8988T (cell line): ENCODE measurements at regions not wholly inside any gene's neighbourhood (a gene's known extent, or its start where the extent isn't known, plus 50 kb on each side); places are given as distances from the start of the nearest gene placed in this dataset.

ENCODE experiments used
- DNase-seq: peaks from one replicate; pipeline ENCODE4 v3.0.0; 2011

DNA sequence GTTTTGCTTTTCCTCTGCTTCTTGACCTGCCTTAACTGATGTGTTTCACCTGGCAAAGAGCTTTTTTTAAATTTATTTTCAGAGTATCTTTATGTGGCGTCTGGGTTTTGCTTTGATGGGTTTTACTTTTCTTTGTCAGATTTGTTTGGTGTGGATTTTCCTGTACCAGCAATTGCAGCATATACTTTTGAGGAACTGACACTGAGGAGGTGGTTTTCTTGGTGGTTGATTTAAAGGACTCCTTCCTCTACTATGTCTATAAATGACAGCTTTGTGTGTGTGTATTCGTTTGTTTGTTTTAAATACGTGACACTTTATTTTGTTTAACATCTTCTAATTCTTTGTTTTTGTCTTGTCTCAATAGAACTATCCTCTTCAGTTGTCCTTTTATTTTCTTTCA lies 1071.9 kb upstream of the ARRDC3 start:
- DNase-seq: no peak

DNA sequence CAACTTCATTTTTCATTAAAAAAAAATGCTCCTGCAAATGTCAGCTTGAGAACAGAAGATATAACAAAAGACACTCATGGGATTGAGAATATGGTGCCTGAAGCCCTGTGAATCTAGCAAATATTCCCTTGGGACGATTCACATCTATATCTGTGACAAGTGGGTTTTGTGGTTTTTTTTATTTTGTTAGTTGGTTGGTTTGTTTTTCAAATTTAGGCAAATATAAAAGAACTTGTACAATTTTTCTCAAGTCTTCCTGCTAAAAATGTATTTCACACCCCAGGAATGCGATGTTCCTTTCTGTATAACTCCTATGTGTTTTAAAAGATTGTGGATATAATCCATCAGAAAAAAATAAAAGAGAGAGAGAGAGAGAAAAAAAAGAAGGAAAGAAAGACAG lies 1061.8 kb upstream of the ARRDC3 start:
- DNase-seq: no peak

DNA sequence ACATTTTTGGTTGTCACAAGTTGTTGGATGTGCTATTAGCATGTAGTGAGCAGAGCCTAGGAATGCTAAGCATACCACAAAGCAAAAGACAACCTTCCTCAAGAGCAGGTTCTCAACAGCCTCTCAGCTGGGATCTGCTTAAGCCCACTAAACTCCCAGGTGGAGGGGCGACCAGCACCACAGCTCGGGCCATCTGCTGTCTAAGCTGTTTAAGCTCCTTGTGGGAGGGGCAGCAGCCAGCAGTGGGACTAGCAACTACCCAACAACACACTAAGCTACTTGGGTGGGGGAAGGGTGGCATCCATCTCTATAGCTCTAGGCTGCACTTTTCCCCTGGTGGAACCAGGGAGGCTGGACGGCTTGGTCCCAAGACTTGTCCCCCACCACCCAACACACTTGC lies 1052.7 kb upstream of the ARRDC3 start:
- no peak for DNase-seq

DNA sequence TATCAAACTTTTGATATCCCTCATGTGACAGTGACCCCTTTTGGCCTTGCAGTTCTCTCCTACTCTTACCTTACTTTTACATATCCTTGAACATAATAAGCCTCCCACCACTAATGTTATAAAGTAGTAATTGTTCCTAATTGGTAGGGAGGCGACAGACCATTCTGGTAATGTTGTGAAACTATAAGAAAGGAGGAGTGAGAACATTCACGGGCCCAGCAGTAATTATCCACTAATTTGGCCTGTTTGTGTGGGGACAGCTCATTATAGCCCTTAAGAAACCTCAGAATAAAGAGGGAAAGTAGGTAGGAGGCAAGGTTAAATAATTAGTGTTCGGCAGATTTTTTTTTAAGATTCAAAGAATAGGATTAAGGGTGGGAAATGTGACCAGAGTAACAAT lies 1046.5 kb upstream of the ARRDC3 start:
- no peak for DNase-seq

DNA sequence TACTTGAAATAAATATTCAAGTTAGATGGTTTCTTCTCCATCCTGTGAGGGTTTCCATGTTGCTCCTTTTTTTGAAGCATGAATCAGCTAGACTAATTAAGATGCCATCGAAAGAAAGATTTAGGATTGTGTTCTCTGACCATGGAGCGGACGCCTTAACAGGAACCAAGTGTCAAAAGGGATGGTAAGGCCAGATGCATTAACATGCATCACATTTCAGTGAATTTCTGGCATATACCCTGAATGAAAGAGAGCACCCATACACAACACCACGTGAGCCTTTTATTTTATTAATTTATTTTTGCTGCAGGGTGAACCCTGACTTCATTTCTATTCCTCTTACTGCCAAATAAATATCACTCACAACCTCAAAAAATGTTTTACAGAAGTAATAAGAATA lies 1045.3 kb upstream of the ARRDC3 start:
- DNase-seq: no peak

DNA sequence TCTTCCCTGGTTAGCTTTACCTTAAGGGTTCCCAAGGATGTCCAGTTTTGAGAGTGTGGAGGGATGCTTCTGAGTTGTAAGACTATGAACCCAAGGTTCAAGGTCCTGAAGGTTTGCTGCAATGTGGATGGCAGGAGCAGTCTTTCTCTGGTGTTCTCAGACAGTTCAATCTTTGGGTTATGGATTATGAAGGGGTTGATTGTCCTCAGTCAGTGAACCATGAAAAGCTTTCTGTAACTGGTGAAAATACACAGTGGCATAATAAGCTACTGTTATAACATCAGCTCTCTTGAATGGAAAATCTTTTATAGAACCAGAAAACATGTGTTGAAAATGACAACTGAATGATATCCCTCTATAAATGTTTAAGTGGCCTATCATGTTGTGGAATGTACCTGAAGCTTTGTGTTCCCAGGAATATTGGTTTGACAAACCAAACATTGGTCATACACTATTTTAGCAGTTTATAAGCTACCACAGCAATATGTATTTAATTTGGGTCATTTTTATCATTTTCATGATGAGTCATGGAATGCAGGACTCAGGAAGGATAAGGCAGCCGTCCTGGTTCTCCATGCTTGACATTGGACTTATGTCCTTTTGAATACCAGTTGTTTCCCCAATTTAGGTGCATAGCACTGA lies 1041.8 kb upstream of the ARRDC3 start:
- DNase-seq: no peak

DNA sequence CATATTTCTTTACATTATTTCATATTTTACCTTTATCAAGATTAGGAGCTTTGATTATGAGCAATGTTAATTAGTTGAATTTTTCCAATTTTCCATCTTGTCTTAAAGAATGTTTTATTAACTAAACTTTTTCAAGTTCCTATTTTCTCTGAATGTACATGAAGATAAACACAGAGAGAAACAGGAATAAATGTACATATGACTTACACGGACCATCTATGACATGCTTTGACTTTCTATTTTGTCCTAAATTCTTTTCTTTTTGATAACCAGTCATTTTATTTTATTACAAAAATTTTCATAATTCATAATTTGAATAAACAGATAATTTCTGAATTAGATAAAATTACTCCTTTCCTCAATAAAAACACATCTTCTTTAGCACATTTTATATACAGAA lies 1038.8 kb upstream of the ARRDC3 start:
- no peak for DNase-seq

DNA sequence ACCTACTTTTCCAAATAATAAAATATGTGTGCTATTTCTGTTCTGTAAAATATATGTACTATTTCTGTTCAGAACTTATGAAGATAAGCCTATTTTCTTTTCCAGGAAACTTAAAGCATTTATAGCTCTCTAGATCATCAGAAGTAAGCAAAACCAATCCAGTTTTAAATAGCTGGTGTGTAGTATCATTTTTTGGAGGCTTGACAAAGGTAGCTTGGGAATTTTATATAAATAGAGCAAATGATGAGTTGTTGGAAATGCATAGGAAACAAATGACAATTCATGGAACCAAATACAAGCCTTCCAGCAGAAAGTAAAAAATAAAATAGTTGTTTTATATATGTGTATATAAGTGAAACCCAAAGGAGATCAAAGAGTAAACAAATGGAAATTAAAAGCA lies 1038.1 kb upstream of the ARRDC3 start:
- no peak for DNase-seq

DNA sequence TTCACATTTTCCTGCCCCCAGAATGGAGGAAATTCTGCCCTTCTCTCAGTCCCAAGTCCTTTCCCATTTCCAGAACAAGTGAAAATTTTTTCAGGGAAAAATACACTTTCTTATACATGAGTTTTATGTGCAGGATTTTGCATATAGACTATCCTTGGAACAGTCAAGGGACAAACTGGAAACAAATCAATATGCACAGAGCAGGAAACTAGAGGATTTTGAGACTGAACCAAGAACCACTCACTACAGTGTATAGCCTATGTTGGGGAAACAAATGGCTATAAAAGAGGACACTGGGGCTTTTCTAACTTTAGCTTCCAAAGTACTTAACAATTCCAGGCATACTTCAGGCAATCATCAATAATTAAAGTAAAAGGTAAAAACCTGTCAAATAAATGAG lies 1036.1 kb upstream of the ARRDC3 start:
- no peak for DNase-seq

DNA sequence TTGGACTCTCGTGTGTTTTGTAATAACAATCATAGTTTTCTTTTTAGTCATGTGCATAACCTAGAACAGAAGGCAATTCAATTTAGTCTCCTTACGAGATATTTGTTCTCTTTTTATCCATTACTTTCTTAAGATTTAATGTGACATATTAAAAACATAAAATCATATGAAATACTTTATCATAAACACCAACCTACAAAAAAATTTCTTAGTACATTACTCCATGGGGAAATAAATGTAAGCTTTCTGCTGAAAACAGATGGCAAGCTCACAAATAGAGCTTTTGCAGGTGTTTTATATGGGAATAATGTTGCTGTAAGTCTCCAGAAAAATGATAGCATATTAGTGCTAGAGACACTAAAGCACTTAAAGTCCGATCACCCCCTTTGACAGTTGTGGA lies 1035.2 kb upstream of the ARRDC3 start:
- DNase-seq: no peak

DNA sequence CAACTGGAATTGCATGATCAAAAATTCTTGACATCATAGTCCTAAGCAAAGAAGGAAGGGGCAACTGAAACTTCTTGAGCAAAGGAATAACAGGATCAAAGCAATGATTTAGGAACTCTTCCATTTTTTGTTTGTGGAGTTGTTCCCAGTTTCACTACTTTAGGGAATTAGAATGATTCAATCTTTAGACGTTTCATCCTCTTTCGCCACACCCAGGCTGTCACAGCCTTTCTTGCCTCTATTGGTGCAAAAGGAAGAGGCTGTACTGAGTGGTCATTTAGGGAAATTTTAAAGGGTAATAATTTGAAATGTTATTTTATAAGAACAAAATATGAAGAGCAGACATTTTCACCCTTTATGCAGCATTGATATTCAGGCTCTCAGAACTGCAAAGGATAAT lies 1026.0 kb upstream of the ARRDC3 start:
- DNase-seq: no peak

DNA sequence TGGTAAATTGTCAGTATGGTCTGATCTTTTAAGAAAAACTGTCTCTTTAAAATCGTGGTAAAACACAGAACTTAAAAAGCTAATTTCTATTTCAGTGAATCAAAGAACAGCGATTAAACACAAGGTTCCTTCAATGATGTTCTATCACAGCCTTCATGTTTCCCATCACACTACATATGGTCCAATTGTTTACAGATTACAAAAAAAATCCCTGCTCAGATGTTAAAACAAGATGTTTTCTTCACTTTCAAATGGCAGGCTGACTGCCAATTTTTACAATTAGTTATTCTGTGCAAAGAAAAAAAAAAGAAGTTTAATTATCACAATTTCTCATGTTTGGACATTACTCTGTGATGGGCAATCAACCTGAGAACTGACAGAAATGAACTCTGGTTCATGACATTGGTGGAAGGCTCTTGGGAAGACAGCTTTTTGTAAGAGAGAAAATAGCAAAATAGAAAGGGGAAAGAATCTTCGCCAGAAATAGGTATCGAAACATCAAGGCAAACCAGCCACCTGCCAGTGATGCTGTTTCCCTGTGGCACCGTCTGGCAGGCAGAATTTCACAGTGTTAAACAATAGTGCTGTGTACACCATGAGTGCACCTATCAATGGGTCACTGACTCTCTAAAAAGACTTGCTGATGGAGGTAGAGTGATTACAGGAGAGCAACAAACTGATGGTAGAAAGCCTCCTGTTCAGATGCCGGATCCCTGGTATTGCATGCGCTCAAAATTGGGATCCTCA lies 1020.0 kb upstream of the ARRDC3 start:
- no peak for DNase-seq

DNA sequence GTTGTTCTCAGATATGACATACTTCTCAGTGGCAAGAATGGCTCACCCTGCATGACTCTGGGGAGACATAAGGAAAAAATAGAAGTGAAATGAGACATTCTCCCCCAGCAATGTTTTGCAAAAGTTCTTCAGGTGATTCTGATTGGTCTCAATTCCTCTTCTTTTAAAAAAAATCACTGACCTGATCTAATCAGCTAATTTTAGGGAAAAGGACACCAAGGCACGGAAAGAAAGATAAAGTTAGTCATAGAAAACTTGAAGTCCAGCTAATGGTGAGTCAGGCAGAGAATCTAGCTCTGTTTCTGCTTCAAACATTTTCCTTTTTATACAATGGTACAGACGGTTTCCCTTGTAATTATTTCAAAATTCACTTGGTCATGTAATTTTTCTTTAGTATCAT lies 1018.9 kb upstream of the ARRDC3 start:
- DNase-seq: no peak

DNA sequence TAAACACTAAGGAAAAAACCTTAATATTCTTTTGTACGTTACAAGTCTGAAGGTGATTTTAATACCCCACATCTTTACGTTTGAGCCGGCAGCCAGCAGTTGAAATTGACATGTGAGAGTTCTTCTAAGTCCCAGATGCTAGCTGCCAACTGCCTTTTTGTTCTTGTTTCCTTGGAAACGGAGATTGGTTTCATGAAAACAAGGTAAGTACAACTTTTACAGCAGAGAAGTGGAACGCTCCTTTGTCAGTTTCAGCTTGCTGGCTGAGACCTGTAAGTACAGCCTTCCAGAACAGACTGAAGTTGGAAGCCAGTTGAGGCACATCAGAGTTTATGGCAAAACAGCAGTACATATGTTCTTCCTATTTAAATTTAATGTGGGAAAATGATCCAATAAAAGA lies 1018.4 kb upstream of the ARRDC3 start:
- no peak for DNase-seq

DNA sequence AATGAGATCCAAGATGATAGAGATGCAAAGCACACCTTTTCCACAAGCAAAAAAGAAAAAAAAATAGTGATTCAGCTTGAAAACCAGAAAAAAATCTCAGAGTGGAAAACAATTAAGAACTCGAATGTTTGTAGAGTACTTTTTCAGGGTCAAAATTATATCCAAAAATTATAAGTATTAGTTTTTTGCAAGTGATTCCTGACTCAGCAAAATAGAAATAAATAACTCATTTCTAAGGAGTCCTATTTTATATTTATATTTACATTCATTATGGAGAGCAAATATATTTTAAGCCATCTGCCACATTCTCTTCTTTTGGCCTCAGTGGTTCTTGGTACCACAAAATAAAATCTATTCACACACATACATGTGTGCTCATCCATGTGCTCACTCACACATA lies 1011.8 kb upstream of the ARRDC3 start:
- DNase-seq: no peak

DNA sequence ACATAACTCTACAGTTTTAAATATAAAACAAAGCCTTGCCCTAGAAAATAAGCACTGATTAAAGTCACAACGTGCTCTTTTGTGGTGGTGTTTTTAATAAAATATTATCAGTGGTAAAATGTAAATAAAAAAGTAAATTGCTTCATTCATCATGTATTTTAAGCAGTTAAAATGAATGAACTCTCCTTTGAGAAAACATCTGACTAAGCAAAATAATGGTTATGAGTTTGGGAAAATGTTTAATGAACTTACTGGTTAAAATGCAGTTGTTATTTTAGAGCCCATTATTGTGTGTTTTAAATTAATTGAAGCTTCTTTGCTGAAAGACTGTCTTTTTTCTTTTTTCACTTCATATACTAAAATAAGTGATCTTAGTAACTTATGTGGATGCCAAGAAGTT lies 1007.5 kb upstream of the ARRDC3 start:
- DNase-seq: no peak

DNA sequence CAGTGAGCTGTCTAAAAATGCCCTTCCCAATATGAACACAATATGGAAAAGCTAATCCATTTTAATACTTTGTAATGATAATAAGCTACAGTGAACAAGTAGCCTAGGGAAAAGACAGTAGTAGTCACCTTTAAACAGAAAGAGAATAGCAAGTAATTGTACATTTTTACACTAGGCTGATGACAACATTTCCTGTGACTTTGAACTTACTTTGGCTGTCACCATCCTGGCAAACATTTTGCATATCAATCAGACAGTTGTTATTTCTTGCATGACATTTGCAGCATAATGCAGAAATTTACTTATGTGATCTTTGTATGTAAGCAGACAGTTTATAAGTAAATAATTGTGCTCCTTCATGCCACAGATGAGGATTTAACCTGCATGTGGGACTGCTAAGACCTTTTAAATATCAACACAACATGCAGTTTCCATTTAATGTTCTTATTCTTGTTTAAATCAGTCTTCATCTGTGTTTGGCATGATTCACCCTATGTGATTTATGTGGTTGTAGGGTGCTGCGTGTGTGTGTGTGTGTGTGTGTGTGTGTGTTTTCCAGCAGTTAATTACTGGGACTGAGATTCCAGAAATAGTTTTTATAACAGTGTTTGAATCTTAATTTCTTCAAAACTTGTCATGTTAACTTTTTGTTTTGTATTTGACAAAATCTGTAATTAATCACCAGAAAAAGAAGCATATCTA lies 997.1 kb upstream of the ARRDC3 start:
- no peak for DNase-seq

DNA sequence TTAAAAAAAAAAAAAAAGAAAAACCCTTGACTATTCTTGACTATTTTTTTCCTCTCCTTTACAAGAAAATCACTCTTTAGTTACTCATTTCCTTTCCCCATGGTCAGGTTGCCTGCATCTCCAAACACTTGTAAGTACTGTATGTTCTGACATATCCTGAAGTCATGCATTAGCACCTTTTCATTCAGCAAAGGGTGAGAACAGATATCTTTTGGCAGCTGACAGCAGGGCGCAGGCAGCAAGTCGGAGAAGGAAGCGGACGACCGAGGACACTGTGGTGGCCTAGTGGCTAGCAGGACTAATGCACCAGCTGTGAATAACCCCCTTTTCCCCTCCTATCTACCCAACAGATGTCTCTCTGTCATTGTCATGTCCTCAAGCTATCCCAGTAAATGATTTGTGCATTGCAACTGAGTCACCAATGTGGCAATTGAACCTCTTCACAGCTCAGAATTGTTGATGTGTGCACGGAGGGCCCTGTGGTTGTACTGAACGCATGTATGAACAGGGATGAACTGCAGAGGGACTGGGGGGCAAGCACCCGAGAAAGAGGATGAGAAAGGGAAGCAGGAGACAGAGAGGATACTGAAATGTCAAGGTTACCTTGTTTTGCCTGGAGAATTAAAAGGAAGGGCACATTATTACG lies 996.0 kb upstream of the ARRDC3 start:
- DNase-seq: no peak

DNA sequence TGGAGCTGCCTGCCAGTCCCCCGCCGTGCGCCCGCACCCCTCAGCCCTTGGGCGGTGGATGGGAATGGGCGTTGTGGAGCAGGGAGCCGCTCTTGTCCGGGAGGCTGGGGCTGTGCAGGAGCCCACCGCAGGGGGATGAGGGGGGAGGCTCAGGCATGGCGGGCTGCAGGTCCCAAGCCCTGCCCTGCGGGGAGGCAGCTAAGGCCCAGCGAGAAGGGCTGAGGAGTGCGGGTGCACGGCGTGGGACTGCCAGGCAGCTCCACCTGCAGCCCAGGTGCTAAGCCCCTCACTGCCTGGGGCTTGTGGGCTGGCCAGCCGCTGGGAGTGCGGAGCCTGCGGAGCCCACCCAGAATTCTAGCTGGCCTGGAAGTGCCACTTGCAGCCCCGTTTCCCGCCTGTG lies 991.7 kb upstream of the ARRDC3 start:
- DNase-seq: no peak

DNA sequence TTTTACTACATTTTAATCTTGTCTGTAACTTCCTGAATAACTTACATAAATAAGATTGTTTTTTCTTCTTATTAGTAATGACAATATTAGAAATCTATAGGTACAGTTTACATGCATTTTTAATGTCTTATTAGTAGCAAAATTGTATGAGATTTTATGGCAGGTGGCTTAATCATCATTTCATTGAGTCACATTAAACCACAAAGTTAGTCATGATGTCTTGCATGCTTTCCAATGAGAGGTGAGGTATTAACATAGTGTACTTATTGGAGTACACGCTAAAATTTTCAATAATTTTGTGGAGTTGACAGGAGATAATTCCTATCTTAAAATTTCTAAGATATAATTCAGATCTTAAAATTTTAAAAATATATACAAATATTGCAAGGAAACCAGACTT lies 989.6 kb upstream of the ARRDC3 start:
- DNase-seq: no peak

DNA sequence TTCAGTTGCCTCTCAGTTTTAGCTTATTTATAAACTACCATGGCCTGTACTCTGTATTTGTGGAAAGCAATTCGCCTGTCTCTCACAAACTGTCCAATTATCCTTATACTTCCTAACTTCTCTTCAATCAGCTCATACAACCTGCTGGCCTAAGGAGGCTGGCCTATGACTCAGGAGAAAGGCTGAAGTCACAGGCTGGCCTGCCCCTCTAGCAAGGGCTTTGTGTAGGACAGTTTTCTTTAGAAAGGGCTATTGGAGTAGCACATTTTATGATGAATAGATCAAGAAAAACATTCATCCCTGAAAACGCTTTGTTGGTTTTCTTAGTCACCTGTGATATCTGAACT lies 988.7 kb upstream of the ARRDC3 start:
- no peak for DNase-seq

DNA sequence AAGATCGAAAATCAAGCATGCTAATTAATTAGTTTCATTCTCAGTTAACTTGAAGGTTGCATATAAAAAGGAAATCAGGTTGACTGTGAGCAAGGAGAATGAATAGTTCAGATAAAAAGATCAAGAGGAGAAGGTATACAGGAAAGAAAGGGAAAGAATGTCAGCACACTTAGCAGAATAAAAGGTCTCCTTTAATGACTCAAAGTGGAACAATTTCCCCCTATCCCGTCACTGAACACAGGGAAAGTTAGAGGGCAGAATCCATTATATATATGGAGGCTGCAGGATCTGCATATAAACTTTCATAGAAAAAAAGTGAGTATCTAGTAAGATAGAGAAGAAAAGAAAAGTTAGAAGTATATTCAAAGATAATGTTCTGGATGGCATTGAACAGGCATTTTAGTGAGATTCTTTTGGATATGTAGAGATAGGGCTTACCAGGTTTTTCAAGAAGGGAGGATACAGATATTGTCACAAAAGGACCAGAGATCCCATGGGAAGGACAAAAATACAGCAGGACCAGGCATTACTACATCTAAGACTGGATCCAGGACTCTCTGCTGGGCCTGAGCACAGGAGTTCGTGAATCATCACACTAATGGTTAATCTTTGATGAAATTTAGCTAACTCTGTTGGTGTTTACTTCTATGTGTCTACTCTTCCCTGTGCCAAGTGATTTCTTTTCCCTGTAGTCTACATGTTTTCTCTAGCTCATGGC lies 988.2 kb upstream of the ARRDC3 start:
- DNase-seq: no peak

DNA sequence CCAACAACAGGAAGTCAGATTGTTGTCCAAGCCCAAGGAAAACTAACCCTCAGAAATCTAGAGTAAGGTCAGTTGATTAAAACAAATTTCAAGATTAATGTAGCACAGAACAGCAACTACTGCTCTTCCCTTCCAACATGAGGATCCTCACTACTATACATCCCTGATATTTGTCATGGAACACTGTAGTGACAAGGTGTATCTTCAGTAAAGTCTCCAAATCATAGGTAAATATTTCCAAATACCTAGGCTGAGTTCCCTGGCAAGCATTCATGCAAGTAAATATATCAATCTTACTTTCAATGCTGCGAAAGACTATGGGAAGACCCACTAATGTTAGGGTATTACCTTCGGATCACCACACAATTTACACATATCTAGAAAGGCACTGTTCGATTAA lies 986.9 kb upstream of the ARRDC3 start:
- no peak for DNase-seq
